ENCODE measurements at regions not wholly inside any gene's neighbourhood (a gene's known extent, or its start where the extent isn't known, plus 50 kb on each side); places are given as distances from the start of the nearest gene placed in this dataset.
A peak's percentile ranks its signal among the peaks of the same experiment; 100 is the strongest.

GRCh38 chr13:34849406-34849805 is 92.7 kb upstream of the NBEA start:
- ATAC-seq: no peak

DNA sequence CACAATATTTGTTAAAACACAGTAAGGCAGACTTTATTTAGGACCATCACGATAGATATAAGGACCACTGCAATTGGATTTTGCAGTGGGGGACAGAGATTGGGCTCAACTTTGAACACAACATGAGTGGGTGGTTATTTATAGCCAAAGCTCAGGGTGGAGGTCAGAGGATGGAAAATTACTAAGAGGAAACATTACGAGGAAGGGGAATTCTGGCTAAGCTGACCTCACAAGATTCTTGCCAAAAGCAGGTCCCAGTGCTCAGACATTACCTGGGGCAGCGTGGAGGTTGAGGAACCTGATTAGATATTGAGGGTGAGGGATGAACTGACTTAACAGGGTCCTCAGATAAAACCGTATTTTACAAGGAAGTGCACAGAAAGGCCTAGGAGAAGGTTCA is 88.9 kb upstream of the NBEA start:
- no peak for ATAC-seq

DNA sequence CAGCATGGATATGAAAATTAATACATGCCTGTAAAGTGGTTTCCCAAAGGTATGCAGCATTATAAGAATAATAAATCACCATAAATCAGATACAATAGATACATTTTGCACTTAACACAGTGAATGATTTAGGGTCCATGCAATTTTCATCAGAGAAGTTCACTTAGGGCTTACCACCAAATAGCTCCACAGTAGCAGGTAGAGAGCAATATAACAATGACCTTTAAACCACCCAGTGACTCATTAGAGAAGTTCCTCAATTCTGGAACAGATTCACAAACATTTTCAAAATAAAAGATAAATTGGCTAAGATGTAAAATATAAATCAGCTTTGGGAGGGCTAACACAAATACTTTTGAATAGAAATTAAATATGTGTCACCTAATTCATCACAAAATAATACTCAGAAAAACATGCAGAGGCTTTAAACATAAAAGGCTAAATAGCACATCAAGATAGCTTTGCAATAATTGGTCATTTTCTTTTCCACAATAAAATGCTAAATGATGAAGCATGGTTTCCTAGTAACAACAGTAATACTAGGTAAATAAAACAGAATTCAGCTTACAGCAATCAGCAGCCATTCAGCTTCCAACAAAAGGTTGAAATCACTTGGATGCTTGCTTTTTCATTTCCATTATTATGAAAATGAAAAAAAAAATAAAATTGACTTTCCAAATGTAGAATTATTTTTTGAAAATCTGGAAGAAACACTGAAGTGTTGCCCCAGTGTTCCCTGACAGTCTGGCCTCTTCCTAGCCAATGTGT is 84.3 kb upstream of the NBEA start:
- no peak for ATAC-seq

GRCh38 chr13:34862311-34862710 is 79.8 kb upstream of the NBEA start:
- ATAC-seq: no peak

GRCh38 chr13:34862716-34863115 is 79.4 kb upstream of the NBEA start:
- ATAC-seq: no peak

- ATAC-seq: peak; percentile 96
Observed at GRCh38 chr13:34863360-34864135, 78.5 kb upstream of the NBEA start.

- no peak for ATAC-seq
Observed at GRCh38 chr13:34864671-34865070, 77.4 kb upstream of the NBEA start.

DNA sequence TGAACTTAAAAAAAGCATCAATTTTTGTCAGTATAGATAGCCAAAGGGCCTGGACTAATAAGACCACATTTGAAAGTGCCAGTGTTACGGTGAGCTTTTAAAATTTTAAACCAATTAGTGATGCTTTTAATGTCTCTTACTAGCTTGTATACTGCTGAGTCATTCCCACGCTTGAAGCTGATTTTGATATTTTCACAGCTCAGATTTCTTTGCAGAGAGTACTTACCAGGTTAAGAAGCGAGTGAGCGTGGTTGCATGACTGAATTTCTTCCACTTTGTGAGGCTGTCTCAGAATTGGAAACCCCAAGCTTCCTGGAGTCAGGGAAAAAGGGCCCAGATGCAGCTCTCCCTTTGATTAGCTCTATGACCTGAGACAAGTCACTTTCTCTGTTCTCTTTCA is 74.5 kb upstream of the NBEA start:
- no peak for ATAC-seq

- no peak for ATAC-seq
Observed at GRCh38 chr13:34868733-34869132, 73.3 kb upstream of the NBEA start.

DNA sequence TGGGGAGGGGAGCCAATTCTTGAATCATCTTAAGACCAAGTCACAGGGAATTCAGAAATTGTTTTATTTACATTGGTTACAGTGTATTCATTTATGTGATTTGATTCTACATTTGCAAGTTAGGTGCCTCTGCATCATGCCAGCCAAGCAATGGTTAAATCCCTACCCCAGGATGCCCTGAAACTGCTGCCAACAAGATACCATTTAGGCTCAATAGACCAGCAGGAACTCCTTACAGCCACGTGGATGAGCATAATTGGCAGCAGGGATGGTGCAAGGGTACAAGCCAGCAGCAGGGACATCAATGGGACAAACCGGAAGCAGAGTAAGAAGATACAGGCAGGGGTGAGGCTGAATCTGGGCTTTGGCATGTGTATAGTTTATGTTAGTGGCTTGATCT is 72.4 kb upstream of the NBEA start:
- ATAC-seq: no peak

DNA sequence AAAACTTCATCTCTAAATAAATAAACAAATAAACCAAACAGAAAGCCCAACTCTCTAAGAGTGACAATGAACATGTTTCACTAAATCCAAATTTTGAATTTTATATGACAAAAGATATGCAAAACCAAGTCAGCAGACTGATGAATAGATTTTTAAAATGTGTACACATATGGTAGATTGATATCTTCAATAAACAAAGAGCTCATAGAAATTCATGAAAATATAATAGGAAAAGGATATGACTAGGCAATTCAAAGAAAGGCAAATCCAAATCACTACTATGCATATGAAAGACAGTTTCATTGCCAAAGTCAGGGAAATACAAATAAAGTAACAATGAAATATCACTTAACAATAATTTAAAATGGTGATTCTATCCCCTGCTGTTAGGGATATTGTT is 63.7 kb upstream of the NBEA start:
- ATAC-seq: no peak

DNA sequence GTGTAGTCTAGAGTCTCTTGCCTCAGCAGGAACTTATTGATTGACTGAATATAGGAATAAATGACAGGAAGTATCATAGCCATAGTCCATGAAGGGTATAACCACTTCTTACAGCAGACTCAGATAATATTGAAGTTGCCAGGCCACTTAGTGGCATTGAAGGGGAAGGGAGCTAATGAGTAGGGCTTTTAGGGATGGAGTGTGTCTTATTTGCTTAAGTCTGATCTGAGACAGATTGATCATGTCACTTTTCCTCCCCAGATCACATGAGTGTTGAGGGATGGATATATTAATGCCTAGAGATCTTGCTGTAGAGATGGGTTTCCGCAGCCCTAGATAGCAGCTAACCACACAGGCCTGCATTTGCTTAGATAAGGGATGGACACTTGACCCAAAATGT is 62.2 kb upstream of the NBEA start:
- no peak for ATAC-seq

DNA sequence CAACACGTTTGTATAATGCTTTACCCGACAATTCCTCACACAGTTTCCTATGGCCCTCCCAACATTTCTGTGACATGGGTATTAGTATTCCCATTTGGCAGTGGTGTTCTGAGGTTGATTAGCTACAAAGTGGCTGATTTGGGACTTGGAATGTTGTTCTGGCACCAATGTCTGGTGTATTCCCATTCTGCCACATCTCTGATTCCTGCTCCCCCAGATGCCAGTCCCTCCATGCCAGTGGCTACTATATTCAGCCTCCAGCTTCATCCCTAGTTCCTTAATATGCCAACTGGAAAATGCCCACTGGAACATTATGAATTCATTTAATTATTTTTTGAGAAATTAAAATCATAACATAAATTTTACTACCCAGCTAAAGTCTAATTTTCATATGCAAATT is 60.6 kb upstream of the NBEA start:
- no peak for ATAC-seq

- no peak for ATAC-seq
Observed at GRCh38 chr13:34883396-34883795, 58.7 kb upstream of the NBEA start.

- ATAC-seq: no peak
Observed at GRCh38 chr13:34884366-34884765, 57.7 kb upstream of the NBEA start.

DNA sequence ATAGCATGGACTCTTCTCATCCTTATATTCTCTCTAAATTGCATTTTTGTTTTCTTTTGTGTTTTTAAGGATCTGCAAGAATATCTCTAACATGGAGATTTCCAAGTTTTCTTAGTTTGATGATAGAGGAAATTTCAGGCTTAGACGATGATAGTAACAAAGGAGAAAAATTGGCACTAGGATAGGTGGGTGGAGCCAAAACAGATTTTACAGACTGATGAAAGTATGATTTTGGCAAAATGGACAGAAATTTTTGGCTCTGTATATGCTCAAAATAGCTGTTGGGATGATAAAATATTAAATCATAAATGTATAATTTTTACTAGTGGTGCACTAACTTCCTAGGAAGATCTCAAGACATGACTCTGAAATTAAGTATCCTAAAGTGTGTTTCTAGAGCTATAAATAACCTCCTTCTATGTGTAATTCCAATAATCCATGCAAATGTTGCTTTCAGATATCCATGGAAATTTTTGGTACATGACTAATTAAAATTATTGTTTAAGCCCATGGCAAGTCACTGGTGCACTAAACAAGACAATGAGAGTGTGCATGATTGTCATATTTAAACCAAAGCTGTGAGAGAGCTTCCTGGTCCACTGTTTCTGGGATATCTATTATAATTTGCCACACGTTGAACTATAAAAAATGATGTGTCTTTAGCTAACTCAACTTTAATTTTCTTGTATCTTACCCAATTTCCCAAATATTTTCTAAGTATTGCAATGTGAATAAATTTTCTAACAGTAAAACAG is 55.8 kb upstream of the NBEA start:
- no peak for ATAC-seq

DNA sequence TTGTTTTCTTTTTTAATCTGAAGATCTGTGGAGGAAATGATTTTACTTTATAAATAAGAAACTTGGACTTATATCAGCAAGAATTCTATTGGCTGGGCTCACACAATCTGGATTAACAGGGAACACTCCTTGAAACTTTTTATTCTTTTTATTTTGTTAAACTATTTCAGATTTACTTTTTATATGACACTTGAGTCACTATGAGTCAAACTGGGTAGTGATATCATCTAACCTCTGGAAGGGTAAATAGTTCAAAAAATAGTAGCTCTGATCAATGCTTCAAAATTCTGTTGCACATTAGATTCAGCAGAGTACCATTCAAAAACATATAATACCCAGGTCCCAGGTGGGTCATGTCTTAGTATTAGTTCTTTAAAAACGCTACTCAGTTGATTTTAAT is 55.1 kb upstream of the NBEA start:
- ATAC-seq: no peak
